NCI-H2227 (cell line): ENCODE measurements at regions not wholly inside any gene's neighbourhood (a gene's known extent, or its start where the extent isn't known, plus 50 kb on each side); places are given as distances from the start of the nearest gene placed in this dataset.

ENCODE experiments used
- DNase-seq: peaks from one replicate; lab custom pipeline; 2025; ENCODE audit not compliant: unreplicated experiment; lab: John Stamatoyannopoulos, UW

DNA sequence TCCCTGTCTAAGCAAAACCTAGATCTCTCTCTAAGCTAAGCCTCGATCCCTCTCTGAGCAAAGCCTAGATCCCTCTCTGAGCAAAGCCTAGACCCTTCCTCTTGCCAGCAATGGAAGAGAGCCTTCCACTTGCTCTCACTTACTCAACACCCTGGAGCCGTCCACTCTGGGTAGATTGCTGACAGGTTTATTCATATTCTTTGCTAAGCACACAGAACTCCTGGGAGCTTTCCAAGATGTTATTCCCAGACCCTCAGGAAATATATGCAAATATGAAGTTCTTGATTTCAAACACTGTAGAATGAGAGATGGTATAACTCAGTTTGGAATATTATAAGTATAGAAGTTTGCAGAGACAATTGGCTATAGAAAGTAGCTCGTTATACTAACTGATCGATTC lies 503.8 kb upstream of the CELF2 start:
- DNase-seq = no peak

DNA sequence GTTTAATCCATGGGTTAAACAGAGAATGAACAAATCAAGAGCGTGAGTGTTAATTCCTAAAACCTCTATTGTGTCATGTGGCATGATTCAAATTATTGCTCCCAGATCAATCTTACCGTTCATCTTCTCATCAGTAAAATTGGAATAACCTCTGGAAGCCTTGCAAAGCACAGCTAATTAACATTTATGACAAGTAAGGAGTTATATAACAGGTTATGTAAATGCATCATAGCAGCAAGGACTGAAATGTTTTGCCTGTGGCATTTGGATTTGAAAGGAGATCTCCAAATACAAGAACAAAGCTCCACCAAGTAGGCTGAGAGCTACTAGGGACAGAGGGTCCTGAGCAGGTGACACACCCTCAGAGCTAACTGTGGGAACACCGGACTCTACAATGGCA lies 502.9 kb upstream of the CELF2 start:
- no peak for DNase-seq

DNA sequence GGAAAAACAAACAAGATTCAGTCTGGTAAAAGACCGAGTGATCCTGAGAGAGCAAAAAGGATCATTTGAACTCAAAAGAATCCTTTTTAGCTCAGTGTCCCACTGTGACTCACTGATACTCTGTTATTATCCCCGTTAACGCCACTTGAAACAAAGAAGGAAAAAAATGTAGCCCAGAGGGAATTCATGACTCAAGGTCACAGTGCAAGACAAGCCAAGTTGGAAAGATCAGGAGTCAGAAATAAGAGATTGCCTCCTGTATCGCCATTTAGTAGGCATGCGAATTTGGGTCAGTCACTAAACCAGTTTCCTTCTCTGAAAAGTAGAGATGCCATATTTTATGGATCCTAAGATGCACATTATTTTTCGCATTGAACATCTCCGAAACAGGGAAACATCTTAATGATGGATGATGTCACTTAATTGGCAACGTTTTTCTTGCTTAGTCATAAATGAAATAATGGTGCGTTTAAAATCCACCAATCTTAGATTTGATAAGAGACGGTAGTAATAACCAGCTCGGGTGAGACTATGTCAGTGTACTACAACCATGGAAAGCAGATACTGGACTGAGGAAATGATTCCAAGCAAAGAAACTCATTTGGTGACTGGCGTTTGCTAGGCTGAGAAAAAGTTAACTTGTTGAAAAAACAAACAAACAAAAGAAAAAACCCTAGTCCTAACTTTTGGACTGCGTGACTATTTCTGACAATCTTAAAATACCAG lies 502.0 kb upstream of the CELF2 start:
- DNase-seq = no peak

DNA sequence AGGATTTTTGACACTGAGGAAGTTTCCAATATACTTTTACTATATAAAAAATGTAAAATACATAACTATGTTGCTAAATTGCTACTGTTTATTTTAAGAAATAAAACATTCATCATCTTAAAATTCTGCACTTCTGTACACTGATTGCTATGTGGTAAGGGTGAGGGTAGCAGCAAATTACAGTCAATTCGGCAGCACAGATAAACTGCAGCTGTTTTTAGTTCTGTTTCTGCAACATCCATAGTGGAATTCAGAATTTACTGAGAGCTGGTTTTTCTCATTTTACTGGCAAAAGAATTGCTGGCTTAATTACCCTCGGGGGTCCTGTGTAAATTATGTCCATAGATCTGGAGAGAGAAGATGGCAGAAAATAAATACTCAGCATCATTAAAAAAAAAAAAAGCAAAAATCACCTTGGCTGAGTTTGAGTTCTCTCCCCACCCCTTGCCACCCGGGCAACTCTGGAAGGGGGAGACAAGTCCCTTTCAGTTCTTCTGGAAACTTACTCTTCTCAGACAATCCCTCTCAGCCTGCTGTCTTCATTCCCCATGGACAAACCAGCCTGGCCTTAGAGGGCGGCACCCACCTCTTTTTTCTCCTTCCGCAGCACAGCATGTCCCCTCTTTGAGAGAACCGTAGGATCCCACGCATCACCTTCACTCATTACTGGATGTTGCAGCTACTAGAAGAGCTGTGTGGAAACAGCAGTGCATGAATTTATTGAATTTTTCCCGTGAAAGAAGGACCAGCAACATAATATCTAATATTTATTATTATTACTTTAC lies 501.1 kb upstream of the CELF2 start:
- DNase-seq = no peak

DNA sequence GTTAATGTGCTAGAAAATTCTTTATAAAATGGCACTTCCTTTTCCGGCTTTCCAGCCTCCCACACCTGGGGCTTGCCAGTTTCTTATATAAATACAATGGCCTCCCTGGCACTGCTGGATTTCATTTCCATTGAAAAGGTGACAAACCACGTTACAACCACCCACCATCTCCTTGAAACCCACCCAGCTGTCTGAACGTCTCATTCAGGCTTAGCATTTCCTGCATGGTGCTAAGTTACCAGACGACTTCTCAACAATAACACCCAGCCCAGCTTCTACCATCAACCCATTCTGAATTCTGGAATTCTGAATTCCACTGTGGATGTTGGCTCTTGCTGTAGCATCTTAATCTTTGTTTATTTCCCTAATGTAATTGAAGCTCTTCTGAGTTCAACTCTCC lies 499.8 kb upstream of the CELF2 start:
- no peak for DNase-seq

DNA sequence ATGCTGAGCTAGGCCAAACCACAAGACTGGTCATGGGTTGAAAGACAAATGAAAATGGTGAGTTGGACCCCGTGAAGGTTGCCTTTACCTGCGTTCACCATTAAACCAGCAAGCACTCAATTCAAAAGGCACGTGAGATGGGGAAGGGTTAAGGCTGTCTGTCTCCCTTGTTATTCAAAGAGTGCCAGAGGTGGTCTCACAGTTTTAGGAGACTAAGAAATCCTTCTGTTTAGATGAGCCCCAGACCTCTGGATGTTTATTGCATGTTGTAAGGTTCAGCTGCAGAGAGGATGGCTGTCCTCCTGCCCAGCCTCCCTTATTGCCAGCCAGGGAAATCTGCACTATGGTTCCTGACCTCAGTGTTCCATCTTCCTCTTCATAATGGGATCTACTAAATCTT lies 498.0 kb upstream of the CELF2 start:
- no peak for DNase-seq

DNA sequence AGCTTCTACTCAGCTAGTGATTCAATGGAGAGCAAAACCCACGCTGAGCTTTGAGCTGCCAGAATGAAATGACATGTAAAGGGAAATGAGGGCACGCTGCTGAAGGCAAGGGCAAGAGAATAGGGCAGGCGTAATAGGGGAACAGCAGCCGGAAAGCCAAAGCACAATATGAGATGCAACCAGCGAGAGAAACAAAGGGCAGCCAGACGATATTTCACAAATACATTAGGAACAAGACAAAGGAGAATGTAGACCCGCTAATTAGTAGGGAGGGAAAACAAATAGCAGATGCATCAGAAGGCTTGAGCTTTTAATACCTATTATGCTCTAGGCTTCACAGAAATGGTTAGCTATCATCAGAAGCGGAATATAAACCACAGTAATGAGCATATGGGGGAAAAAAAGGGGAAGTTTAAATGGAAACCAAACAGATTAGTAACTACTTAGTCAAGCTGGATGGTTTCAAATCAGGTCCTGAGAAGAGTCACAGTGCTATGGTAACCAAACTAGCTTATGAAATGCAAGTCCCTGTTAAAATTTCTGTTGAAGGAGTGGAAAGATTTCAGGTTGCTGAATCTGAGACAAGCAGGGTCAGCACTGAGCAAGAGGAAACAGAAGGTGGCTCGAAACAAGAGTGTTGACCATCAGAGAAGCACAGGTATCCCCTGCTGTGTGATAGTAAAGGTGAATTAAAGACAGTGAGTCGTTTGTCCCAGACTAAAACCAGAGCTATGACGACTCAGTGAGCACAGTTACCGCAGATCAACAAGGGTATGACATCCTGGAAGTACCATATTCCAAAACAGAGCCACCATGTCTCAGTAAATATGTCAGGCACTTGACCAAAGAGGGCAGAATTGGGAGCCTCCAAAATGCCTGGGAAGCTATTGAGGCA lies 496.9 kb upstream of the CELF2 start:
- no peak for DNase-seq

DNA sequence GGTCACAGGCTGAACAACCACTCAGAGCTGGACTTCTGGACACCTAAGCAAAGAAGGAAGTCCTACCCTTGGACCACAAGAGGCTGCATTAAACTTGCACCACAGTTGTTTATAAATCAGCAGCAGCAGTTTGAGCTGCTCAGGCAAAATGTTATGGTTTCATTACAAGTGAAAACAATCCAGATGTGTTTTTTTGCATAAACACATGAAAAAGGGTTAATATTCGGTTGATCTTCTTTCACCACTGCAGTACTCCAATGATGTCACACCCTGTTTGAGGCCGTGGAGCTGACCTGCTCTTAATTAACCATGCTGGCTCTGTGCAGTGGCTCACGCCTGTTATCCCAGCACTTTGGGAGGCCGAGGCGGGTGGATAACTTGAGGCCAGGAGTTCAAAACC lies 490.8 kb upstream of the CELF2 start:
- no peak for DNase-seq

DNA sequence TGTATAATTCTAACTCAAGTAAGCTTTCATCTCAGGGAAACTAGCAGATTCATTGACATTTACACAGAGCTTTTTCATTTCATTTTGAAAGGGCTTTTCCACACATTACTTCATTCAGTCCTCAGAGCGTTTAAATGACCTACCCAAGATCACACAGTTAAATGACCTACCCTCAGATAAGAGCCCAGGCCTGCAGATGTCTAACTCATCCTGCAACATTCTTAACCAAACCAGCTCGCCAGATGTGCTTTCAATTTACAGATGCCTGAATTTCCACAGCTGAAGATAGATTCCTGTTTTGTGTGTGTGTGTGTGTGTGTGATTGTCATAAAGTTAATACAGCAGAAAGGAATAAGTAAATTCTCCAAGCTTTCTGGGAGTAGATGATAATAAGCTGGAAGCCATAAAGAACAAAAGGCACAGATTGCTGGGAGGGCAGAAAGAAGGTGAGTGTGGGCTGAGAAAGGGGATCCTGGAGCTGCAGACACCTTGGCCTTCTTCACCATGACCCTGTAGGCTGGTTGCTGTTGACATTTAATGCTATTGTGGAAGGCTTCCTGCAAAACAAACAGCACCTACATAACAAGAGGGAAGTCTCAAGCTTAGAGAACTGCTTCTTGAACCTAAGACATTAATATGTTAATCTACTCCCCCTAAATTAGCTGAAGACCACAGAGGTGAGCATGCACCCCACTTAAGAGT lies 489.7 kb upstream of the CELF2 start:
- DNase-seq = no peak

DNA sequence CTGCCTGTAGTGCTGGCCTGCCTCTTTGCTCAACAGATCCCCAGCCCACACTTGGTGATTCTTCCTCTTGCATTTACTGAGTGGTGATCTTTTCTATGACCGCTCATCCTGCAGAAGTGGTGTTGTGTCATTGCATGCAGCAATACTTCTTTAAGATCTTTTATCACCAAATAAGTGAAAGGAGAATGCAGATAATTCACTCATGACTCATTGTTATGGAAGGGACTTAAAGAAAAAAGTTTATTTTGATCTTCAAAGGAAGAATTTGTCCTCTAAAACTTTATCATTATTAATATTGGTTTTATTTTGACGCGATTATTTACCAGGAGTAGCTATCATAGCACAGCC lies 489.1 kb upstream of the CELF2 start:
- no peak for DNase-seq

DNA sequence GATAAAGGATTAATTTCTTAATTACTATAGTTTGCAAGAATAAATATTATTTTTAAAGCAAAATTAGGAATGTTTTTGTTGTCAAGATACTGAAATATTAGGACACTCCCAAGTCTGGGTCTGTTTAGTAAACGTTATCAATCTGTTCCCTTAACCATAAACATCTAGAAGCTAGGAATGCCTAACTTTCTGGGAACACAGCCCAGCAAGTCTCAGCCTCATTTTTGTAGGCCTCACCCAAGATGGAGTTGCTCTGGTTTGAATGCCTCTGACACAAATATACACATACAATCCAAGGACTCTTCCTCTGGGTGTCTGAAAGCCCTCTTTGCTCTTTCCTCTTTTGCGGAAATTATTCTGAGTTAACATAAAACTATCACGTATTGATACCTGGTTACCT lies 487.4 kb upstream of the CELF2 start:
- no peak for DNase-seq

DNA sequence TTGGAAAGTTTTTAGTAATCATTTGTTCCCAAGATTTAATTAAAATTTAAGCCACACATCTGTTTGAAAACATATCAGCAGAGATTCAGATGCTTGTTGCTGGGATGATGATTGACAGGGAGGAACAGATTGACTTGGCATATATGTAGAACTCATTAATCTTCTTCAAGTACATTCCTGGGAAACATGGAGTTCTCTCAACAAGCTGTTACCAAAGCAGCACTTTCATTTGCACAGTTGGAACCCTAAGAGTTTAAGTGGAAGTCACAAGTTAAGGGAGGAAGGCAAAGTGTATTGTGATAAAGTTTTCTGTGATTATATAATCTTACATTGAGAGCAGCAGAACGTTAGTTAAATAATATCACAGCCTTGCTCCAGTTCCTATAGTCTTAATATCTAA lies 485.4 kb upstream of the CELF2 start:
- DNase-seq = no peak

DNA sequence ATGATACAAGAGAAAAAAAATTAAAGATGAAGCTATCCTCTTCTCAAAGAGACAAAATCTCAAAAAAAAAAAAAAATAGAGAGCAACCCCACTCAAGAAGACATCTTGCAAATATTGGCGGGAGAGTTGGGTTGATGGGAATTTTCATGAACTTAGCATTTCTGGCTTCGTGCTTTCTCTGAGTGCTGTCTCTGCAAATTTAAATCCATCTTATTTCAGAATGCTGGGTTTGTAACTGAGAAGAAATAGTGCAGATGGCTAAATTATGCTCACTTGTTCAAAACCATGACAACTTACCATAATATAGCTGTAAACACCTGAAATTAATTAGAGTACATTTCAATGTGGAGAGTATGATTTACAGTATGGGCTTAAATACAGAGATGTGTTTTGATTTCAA lies 484.8 kb upstream of the CELF2 start:
- no peak for DNase-seq

DNA sequence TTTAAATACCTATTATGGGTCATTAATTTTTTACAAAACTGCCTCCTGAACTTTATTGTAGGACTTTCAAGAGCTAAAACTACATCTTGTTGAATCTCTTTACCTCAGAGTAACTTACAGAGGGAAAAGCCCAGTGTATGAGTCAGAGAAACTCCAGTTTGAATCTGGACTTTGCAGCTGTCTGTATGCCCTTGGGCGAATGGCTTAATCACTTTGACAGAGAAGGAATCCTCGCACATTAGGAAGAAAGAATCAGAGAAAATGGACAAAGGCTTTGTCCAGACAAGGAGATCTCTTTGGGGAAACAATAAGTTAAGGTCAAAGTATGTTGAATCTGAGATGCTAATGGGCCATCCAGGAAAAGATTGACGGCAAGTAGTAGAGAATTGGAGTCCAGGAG lies 484.2 kb upstream of the CELF2 start:
- DNase-seq = no peak

DNA sequence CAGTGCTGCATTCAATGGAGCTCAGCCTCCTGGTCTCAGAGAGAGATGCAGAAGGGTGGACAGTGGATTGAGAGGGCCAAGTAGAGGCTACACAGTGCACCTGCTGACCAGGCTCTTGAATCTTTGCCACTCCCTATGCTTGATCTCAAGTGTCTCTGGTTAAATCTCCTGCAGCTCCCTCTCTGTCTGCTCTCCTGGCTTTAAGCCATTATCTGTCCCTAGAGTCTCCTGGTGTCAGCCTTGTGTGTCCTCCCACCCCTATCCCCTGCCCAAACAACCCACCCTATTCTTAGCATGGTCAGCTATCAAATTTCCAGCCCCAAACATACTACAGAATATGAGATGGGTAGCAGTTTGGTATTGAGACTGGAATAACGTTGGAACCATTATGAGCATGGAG lies 479.3 kb upstream of the CELF2 start:
- no peak for DNase-seq

DNA sequence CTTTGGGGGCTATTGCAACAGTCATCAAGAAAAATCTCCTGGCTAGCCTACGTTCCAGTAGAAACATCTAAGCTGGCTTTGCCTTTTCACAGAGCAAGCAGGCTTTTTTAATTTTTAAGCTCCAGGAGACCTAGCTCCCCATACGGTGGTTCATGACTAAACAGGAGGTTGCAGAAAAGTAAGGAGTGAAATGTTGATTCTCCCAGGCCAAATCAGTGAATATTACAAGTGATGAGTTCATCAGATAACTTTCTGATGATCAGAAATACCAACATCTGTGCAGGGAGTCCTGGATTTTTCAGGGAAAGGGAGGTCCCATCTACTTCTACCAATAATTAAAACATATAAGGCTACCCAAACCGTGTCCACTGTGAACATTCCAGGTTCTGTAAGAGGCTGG lies 477.3 kb upstream of the CELF2 start:
- no peak for DNase-seq

DNA sequence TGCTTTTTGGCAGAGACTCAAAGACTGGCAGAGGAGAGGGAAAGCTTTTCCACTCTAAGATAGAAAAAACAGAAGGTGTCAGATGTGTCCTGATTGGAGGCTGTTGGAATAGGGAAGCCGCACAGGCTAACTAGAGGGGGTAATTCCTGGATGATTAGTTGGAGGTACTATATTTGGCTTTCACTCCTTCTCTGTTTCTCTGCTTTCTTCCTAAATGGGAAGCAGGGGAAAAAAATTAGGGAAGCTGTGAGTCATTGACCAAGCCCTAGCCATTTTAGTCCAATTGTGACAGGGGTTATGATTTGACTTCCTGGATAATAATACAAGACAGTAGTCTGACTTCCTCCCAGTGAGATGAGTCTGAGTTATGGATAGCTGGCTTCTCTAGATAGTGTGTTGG lies 475.2 kb upstream of the CELF2 start:
- no peak for DNase-seq

DNA sequence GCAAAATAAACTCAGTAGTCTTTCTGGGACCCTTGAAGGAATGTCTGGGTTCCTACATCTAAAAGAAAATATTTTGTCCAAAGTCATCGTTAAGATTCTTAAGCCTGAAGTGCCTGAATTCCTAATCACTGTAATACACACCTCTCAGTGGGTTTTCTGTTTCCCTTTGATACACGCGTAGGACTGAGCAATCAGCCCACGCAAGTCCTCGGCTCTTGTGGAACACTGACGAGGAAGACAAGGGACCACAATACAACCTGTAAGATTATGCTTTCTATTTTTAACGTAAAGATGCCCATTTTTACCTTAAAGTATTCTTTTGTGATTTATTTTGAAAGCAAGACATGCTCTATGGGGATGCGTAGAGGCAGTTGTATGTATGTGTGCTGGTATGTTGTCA lies 472.8 kb upstream of the CELF2 start:
- no peak for DNase-seq

DNA sequence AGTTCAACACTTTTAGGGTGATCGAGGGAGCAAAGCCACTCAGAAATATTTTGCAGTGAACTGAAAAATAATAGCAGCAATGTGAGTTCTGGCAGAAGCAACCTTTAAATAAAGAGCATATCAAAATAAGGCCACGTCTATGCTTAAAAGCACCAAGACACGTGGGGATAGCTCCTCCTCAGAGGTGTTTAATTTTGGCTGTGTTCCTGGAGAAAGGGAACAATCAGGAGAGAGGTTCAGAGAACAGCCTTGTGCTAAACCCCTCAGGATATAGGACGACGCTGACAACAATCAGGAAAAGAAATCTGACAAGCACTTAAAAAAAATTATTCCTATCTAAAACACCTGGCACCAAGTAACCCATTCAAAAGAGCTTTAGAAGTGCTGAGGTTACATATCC lies 471.9 kb upstream of the CELF2 start:
- no peak for DNase-seq

DNA sequence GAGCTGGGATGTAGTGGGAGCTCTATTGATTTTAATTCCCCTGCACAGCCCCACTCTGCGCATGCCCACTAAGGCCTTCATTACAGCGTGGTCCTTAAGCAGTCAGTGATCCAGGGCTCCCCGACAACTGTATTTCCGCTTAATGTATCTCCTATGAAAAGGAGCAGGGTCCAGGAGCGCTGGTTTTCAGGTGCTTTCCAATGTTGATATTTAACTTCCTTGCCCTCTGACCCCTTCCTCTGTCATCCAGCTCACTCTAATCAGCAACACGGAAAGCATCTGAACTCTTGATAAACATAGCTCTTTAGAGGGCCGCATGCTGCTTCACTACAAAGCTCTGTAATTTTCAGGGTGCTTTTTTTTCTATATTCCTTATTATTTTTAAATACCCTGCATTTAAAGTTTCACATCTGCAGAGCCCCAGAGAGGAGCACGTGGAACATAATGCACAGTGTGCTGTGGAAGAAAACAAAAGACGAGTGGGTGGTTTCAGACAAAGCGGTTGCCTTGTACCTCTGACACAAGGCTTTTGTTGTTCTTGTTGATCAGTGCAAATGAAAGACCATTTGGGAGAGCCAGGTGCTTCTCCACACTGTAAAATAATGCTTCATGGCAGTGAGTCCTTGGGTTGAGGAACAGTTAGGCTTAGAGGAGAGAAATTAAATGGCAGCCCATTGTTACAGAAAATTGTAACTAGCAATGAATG lies 465.9 kb upstream of the CELF2 start:
- peak; percentile 60 for DNase-seq

DNA sequence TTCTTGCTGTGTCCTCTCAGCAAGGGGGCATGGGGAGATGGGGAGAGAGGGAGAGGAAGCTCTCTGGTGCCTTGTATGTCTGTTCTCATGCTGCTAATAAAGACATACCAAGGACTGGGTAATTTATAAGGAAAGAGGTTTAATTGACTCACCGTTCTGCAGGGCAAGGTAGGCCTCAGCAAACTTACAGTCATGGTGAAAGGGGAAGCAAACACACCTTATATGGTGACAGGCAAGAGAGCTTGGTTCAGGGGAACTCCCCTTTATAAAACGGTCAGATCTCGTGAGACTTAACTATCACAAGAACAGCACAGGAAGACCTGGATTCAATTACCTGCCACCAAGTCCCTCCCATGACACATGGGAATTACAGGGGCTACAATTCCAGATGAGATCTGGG lies 464.7 kb upstream of the CELF2 start:
- no peak for DNase-seq
